NCI-H1417 treated with DMSO at 0.1 percent for 48 hours (cell line): ENCODE measurements at regions not wholly inside any gene's neighbourhood (a gene's known extent, or its start where the extent isn't known, plus 50 kb on each side); places are given as distances from the start of the nearest gene placed in this dataset.
"Not testable (repeated sequence)": the region's sequence is repeated elsewhere in the genome, so short reads cannot be mapped to it uniquely, and the experiment has no call there.

Experiments used
- DNase-seq: peaks from one replicate; lab custom pipeline; 2025; lab: John Stamatoyannopoulos, UW

GRCh38 chr10:81109200-81109752 lies 571.6 kb downstream of the SH2D4B start:
- DNase-seq: no peak

- no peak for DNase-seq
These were observed 578.5 kb downstream of the SH2D4B start for GRCh38 chr10:81116201-81116600.

- no peak for DNase-seq
These were observed 579.3 kb downstream of the SH2D4B start for GRCh38 chr10:81116990-81117389.

GRCh38 chr10:81127931-81128330 lies 590.2 kb downstream of the SH2D4B start:
- DNase-seq: no peak

GRCh38 chr10:81130014-81130413 lies 592.3 kb downstream of the SH2D4B start:
- DNase-seq: no peak

GRCh38 chr10:81135851-81136250 lies 598.1 kb downstream of the SH2D4B start:
- no peak for DNase-seq

GRCh38 chr10:81136261-81136660 lies 598.6 kb downstream of the SH2D4B start:
- DNase-seq: no peak

GRCh38 chr10:81145975-81146374 lies 608.3 kb downstream of the SH2D4B start:
- DNase-seq: no peak

GRCh38 chr10:81146436-81146835 lies 608.7 kb downstream of the SH2D4B start:
- DNase-seq: no peak

- DNase-seq: no peak
These were observed 615.0 kb downstream of the SH2D4B start for GRCh38 chr10:81152656-81153055.

GRCh38 chr10:81157681-81158080 lies 620.0 kb downstream of the SH2D4B start:
- no peak for DNase-seq

GRCh38 chr10:81177651-81178244 lies 640.0 kb downstream of the SH2D4B start:
- DNase-seq: no peak

GRCh38 chr10:81179324-81179723 lies 641.6 kb downstream of the SH2D4B start:
- DNase-seq: no peak

GRCh38 chr10:81179805-81180452 lies 642.2 kb downstream of the SH2D4B start:
- no peak for DNase-seq

- DNase-seq: no peak
These were observed 644.6 kb downstream of the SH2D4B start for GRCh38 chr10:81182296-81182695.

GRCh38 chr10:81192221-81192788 lies 654.6 kb downstream of the SH2D4B start:
- no peak for DNase-seq

GRCh38 chr10:81200801-81201200 lies 663.1 kb downstream of the SH2D4B start:
- DNase-seq: no peak

GRCh38 chr10:81207359-81207758 lies 667.6 kb upstream of the NRG3 start:
- not testable (repeated sequence) for DNase-seq

- DNase-seq: no peak
These were observed 661.6 kb upstream of the NRG3 start for GRCh38 chr10:81213370-81213769.

GRCh38 chr10:81215498-81215897 lies 659.5 kb upstream of the NRG3 start:
- DNase-seq: no peak

- no peak for DNase-seq
These were observed 658.0 kb upstream of the NRG3 start for GRCh38 chr10:81216949-81217348.

- DNase-seq: no peak
These were observed 656.7 kb upstream of the NRG3 start for GRCh38 chr10:81218307-81218706.

- no peak for DNase-seq
These were observed 655.2 kb upstream of the NRG3 start for GRCh38 chr10:81219758-81220157.
